ENCODE measurements at regions not wholly inside any gene's neighbourhood (a gene's known extent, or its start where the extent isn't known, plus 50 kb on each side); places are given as distances from the start of the nearest gene placed in this dataset.

GRCh38 chr13:65865206-65865605, 1364.9 kb downstream of the PCDH9 start:
- DNase-seq (no peak), ATAC-seq (no peak)

GRCh38 chr13:65864039-65864438, 1366.1 kb downstream of the PCDH9 start:
- FAIRE-seq (no peak), DNase-seq (no peak), ATAC-seq (no peak)
- TF ChIP-seq CTCF (IDR thresholded peaks at IDR 0.05), result no peak
- no peak overlapping the region for H3K4me3 ChIP-seq
- no peak overlapping the region for H3K27ac ChIP-seq
- intact Hi-C loops (cut with DNase I), result no loop called here
- no peaks in the 10 kb centered on the region for H3K9me3 ChIP-seq
- H3K27me3 ChIP-seq, result no peaks in the 10 kb centered on the region
- H3K36me3 ChIP-seq, result no peaks in the 10 kb centered on the region
- WGBS, 2 donors, result 90 to 92% methylated on average over 1 of the region's 1 CpG
- no peaks in the 10 kb centered on the region for H3K4me1 ChIP-seq

More at GRCh38 chr13:65865206-65865605, 1364.9 kb downstream of the PCDH9 start:
- FAIRE-seq, result no peak
- intact Hi-C loops (cut with DNase I), result no loop called here
- Histone ChIP-seq H3K4me3 (no peak overlapping the region), H3K27ac (no peak overlapping the region), H3K27me3 (no peaks in the 10 kb centered on the region), H3K4me1 (no peaks in the 10 kb centered on the region), H3K36me3 (no peaks in the 10 kb centered on the region), H3K9me3 (no peaks in the 10 kb centered on the region)
- WGBS, 2 donors, result 57 to 84% methylated on average over 2 of the region's 2 CpGs
- no peak for TF ChIP-seq CTCF (IDR thresholded peaks at IDR 0.05)

- TF ChIP-seq CTCF (IDR thresholded peaks at IDR 0.05), result no peak
- DNase-seq, result no peak
These were observed 1369.8 kb downstream of the PCDH9 start for GRCh38 chr13:65860306-65860705.

GRCh38 chr13:65857942-65858565, 1372.1 kb downstream of the PCDH9 start:
- intact Hi-C loops (cut with DNase I), result no loop called here
- H3K27ac ChIP-seq, result no peak overlapping the region
- TF ChIP-seq CTCF (IDR thresholded peaks at IDR 0.05), result no peak
- H3K9me3 ChIP-seq, result no peaks in the 10 kb centered on the region
- no peaks in the 10 kb centered on the region for H3K4me1 ChIP-seq
- 37 to 49% methylated on average over 1 of the region's 1 CpG for WGBS, 2 donors
- no peak for ATAC-seq
- H3K27me3 ChIP-seq, result peaks cover 0 to 6% (median 0%) of the 10 kb centered on the region in 4 donors
- DNase-seq, result no peak
- H3K36me3 ChIP-seq, result no peaks in the 10 kb centered on the region
- no peak for FAIRE-seq
- H3K4me3 ChIP-seq, result no peak overlapping the region

More at GRCh38 chr13:65860306-65860705, 1369.8 kb downstream of the PCDH9 start:
- Histone ChIP-seq H3K27ac (no peak overlapping the region), H3K27me3 (peaks cover 0 to 6% (median 0%) of the 10 kb centered on the region in 4 donors), H3K9me3 (no peaks in the 10 kb centered on the region), H3K36me3 (no peaks in the 10 kb centered on the region), H3K4me3 (no peak overlapping the region), H3K4me1 (no peaks in the 10 kb centered on the region)
- no peak for FAIRE-seq
- 49 to 64% methylated on average over 2 of the region's 2 CpGs for WGBS, 2 donors
- no peak for ATAC-seq
- intact Hi-C loops (cut with DNase I), result no loop called here

- H3K27ac ChIP-seq, result no peak overlapping the region
- H3K27me3 ChIP-seq, result peaks cover 0 to 6% (median 0%) of the 10 kb centered on the region in 4 donors
- H3K4me1 ChIP-seq, result no peaks in the 10 kb centered on the region
- intact Hi-C loops (cut with DNase I), result no loop called here
- H3K4me3 ChIP-seq, result no peak overlapping the region
- no peak for DNase-seq
- ATAC-seq, result no peak
- WGBS, 2 donors, result 39 to 47% methylated on average over 2 of the region's 2 CpGs
- FAIRE-seq, result no peak
- no peak for TF ChIP-seq CTCF (IDR thresholded peaks at IDR 0.05)
- no peaks in the 10 kb centered on the region for H3K9me3 ChIP-seq
- H3K36me3 ChIP-seq, result no peaks in the 10 kb centered on the region
These were observed 1373.7 kb downstream of the PCDH9 start for GRCh38 chr13:65856431-65856830.

Measured in pancreas (tissue), 10 donors.